ENCODE measurements at regions not wholly inside any gene's neighbourhood (a gene's known extent, or its start where the extent isn't known, plus 50 kb on each side); places are given as distances from the start of the nearest gene placed in this dataset.
"Not testable (repeated sequence)": the region's sequence is repeated elsewhere in the genome, so short reads cannot be mapped to it uniquely, and the experiment has no call there.

DNA sequence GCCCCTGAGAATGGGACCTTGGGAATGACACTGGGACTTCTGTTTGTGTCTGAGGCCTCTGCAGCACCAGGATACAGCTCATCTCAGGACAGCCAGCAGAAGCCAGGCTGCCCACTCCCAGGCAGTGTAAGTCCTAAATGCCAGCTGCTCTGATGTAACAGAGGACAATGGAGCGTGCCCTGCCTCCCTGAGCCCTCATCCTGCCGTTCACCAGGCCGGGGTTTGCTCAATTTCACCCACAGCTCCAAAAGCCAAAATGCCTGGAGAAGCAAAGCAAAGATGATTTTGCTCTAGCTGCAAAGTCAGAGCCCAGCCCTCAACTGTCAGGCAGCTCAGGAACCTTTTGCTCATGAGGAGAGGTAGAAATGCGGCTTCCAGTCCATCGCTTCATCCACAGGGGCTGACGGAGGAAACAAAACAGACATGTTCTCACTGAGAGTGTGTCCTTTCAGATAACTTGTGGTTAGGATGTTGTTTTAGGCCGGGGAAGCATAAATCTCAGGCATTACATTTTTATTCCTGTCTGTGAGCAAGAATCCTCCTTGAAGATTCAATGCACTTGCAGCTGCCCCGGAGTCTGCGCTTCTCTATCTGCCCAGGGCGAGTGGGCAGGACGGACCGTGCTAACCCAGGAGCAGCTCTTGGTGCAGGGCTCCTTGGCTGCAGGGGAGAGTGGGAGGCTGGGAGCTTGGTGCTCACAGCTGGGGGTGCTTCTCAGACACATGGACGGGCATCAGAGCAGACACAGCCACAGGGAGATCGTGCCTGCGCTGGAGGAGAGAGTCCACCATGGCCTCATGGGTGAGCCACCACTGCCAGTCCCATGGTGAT is 83.2 kb upstream of the CHST15 start:
- no peak for DNase-seq

DNA sequence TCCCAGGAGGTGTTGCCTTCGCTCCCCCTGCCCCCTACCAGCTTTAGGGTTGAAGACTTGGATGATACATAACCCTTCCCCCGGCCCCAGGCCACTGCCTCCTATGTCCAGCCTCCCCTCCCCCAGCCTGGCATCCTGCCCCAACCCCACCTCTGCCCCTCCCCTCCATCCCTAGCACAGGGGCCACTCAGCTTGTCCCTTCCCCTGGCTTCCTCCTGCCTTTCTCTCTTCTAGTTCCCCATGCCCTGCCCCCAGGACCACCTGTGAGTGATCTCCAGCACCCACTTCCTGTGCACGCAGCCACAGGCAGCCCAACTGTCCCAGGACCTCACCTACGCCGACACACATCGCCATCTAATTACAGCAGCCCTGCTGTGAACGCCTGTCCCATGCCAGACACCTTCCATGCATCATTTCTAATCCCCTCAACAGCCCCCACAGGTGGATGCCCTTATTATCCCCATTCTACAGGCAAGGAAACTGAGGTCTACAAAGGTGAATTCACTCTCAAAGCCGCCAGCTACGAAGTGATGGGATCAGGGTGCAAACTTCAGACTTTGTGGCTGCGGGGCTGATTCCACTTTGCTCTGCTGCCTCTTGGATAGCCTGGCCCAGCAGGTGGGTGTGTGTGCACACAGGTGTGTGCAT is 82.4 kb upstream of the CHST15 start:
- no peak for DNase-seq

DNA sequence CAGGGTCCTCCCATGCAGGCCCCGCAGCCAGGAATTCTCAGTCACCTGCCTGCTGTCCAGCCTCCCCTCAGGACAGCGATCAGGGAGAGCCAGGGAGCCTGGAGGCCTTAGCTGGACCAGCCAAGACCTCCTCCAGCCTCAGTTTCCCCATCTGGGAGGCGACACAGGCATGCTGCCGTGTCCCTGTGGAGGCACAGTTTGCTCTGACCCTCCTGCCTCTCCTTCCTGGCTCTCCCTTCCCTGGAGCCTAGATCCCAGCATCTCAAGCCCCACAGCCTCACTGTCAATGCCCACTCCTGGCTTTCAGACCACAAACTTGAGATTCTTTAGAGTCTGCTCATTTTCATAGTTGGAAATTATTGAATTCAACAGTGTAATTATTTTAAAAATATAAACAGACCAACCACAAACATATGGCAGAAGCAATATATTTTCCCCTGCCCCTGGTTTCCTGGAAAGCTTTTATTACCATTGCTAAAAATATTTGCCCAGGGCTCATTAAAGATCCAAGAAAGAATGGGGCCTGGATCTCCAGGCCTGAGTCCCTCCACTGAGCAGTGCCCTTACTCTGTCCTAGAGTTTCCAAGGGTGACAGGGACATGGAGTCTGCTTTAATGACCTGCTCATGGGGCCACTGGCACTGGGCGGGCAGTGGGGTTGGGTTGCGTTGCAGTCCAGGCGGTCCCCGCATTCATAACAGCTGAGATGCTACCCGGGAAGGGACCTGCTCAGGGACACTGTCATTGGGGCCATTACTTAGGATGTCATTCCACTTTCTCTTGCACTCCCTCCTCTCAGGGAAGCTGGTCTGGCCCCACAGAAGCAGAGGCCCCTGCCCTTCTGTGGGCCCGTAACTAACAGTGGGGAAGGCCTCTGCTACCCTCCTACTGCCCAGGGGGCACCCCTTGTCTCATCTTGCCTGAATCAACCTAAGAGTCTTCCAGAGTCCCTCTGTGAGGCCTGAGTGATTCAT is 81.6 kb upstream of the CHST15 start:
- no peak for DNase-seq

DNA sequence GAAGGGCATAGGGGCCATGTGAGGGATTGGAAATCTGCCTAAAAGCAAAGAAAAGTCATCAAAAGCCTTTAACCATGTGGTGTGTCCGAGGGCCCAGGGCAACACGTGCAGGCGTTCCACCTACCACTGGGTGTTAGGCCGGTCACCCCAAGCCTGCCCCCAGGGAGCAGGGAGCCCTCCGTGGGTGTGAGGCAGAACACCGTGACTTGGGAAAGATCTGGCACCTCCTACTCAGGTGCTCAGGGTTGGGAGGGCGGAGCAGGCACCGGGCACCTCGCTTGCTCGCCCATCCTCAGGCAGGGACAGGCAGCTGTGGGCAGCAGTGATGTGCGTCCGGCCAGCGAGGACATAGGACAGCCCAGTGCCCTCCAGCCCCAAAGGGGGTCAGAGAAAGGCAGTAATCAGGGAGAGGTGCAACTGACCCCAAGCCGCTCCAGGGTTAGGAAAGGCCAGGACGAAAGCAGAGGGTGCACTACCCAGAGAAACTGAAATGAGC is 80.7 kb upstream of the CHST15 start:
- DNase-seq: no peak

DNA sequence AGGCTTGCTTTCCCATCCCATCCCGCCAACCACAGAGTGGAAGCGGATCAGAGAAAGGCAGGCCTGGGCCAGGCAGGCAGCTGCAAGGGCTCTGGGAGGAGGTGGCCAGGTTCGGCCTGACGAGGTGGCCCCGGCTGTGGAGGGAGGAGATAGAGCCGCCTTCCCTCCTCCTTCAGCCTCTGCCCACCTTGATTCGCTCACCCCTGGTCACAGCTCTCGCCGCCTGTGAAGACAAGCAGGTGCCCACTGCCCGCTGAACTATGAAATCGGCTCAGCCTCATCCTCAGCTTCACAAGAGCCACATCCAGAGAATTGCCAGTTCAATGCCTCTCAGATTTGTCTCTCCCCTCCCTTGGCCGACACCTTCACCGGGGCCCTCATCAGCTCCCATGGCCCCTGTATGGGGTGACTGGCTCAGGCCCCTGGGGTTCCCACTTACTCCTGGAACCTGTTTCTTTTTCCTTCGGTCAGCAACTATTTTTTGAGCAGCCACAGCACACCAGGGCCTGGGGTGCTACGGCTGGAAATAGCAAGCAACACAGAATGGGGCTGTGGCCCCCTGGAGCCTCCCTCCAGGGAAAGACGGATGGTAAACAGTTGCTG is 80.0 kb upstream of the CHST15 start:
- DNase-seq: no peak

DNA sequence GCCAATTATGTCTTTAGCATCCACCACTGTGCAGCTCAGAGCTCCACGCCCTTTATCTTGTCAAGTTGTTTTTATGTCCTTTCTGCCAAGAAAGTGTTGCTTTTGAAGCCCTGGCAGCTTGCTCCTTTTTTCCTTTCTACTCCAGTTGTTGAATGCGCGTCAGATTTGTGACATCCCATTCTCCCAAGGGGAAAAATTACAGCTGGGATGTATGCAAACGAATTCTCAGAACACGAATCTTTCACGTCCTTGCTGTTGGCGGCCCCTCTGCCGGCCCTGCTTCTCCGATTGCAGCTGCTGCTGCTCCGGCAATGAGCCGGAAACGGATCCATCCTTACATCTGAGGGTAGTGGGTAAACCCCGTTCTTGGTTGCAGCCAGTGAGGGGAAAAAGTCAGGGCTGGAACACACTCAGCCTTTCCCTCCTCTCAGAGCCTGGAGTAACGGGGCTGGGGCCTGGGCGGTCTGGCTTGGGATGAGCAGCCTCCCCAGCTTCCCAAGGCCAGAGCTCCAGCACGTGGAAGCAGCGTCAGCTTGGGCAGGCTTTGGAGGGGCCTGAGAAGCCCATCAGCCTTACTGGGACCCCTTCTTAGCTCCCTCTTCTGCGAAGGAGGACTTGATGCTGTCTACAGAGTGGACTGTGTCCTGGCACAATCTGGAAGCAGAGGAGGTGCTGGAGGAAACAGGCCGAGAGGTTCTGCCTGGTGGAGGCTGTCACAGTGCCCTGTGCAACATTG is 79.0 kb upstream of the CHST15 start:
- DNase-seq: no peak

DNA sequence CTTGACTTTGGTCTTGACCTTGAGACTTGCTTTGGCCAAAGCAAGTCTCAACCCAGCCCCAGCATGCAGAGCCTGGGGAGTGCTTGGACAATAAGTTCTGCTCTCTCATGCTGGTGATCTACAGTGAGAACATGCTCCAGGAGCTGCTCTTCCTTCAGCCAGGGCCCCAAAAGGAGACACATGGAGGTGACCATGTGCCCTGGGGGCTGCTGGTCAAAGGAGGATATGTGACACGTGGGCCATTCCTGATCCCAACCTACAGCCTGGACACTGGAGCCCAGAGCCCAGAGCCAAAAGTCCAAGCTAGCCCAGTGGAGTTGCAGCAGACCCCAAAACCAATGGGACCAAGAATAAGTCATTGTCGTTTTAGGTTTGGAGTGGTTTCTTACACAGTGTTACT is 78.2 kb upstream of the CHST15 start:
- DNase-seq: no peak

DNA sequence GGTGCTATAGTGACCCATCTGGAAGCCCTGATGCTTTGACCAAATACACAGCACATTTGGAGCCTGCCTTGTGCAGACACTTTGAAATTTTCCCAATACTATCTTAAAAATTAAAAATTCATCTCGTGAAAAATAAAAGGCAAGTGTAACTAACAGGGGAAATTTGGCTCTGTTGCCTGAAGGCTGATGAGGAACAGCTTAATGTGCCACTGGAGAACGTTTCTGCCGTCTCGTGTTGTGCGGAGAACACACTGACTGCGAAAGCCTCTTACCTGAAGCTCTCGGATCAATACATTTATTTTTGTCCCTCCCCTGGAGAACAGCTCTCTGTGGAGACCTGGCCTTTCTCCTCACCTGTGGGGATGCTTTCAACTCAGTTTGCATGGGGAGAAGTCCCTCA is 77.2 kb upstream of the CHST15 start:
- no peak for DNase-seq

DNA sequence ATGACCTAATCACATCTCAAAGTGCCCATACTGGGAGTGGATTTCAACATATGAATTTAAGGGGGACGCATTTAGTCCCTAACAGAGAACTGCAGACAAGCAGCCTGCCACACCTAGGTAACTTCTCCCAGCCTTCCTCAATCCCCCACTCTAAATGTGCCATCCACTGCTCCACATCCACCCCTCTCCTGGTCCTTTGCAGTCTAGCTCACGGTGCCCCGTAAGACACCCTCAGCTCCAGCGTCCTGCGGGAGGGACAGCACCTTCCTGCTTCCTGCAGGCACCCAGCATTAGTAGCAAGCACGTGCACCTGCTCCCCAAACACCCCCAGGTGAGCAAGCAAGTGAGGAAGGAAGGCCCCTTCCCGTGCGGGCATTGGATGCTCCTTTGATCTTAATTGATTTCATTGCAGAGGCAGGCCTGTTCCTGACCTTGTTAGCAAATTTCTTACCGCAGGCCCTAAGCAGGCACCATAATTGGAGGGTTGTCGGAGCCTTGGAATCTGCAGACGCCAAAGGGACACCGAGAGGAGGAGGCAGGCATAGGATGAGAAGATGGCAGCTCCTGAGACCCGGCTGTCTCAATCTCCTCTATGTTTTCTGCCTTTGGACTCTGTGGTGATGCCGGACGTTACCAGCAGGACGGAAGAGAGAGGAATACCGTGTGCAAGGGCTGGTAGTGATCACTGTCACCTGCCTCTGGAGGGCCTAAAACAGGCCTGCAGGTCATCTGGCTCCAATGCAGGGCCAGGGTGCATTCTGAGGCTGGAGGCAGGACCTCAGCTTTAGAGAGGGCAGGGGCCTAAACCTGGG is 75.8 kb upstream of the CHST15 start:
- no peak for DNase-seq

DNA sequence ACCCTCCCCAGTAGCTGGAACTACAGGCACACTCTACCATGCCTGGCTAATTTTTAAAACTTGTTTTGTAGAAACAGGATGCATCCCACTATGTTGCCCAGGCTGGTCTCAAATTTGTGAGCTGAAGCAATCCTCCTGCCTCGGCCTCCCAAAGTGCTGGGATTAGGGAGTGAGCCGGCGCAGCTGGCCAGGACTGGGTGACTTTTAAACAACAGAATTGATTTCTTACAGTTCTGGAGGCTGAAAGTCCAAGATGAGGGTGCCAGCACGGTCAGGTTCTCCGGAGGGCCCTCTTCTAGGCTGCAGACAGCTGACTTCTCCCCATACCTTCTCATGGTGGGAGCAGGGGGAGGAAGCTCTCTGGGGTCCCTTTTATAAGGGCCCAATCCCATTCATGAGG is 75.2 kb upstream of the CHST15 start:
- DNase-seq: no peak

DNA sequence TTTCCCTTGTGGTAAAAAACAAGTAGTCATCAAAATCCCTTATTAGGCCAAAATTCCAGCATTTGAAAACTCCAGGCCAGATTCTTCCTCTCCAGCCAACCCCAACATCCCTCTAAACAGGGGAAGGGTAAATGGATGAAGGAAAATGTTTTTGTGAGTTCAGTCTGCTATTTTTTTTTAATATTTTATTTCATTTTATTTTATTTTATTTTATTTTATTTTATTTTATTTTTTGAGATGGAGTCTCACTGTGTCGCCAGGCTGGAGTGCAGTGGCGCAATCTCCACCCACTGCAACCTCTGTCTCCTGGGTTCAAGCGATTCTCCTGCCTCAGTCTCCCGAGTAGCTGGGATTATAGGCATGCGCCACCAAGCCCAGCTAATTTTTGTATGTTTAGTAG is 74.5 kb upstream of the CHST15 start:
- DNase-seq: not testable (repeated sequence)

DNA sequence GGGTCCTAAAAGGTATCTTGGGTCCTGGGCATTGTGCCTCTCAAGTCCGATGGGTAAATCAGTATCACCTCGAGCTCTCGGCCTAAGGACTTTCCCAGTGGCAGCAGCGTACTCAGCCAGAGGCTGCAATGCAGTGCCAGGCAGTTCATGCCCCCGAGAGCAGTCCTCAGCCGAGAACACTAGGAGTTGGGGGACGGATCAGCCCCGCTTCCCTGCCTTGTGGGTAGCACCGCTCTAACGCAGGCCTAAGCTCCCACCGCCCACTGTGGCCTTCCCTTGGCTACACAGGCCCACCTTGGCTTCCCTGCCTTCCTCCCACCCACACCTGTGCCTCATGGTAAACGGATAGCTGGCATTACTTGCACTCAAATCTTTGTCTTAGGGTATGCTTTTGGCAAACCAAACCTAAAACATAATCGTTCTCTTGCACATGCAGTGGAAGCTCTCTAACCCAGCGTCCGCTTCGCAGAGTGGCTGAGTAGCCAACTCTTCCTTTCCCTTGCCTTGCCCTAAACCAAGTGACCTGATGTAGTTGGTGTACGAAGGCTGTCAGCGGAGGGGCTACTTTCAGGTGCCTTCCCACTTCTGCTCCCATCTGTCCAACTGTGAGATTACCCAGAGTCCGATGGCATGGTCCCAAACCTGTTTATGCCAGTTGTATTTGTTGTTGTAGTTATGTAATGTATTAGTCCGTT is 73.2 kb upstream of the CHST15 start:
- no peak for DNase-seq

DNA sequence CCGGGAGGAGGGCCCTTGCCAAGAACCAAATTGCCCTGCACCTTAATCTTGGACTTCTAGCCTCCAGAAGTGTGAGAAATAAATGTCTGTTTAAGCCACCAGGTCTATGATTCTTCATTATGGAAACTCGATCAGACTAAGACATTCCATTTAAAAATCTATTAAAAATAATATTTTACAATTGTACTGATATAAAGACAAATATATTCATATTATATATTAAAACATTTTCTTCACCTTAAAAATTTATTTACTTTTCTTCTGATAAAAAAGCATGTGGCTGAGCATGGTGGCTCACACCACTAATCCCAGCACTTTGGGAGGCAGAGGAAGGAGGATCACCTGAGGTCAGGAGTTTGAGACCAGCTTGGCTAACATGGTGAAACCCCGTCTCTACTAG is 72.4 kb upstream of the CHST15 start:
- DNase-seq: no peak

DNA sequence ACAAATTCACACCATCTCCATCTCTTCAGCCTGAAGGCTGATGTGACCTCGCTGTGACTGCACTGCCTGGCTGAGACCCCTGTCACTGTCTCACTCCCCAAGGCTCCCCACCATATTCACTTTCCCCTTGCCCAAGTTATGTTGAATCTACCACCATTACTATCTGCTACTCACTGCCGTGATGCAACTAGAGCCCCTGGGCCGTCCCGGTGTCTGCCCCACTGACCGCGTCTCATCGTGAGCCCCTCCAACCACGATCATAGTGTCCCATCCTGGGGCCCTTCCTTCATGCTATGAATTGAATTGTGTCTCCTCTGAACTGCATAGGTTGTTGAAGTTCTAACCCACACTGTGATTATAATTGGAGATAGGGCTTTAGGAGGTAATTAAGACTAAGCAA is 71.9 kb upstream of the CHST15 start:
- no peak for DNase-seq

DNA sequence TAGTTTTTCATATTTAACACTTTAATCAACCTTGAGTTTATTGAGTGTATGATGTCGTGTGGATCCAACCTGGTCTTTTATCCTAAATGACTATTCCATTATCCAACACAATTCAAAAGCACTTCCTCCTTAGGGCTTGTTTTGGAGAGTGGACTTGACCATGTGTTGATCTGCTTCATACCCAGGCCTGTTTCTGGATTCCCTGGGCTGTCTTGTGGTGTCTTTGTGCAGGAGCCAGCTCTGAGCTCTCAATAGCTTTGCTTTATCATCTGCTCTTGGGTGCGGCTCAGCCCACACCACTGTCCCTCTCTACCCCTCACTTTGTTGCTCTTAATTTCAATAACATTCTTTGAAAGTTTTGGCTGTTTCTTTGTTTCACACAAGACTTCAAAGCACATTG is 70.9 kb upstream of the CHST15 start:
- DNase-seq: no peak

DNA sequence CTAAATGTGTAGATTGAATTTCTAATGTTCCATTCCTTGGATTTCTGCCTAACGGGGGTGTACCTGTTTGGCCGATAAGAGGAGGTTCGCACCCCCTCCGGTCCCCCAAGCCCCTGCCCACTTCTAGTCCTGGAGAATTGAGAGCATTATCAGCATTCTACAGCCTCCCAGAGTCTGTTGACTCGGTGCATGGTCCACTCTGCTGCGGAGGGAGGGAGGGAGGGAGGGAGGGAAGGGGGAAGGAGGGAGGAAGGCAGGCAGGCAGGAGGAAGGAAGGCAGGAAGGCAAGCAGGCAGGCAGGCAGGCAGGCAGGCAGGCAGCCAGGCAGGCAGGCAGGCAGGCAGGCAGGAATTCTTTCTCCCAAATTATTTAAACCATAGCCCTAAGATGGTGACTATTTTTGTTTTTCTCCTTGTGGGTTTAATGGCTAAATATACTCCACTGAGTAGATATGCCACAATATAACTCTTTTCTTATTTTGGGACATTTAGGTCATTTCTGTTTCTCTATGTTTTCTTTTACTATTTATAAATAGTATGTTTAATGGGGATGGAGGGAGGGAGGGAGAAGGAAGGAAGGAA is 69.5 kb upstream of the CHST15 start:
- DNase-seq: no peak

DNA sequence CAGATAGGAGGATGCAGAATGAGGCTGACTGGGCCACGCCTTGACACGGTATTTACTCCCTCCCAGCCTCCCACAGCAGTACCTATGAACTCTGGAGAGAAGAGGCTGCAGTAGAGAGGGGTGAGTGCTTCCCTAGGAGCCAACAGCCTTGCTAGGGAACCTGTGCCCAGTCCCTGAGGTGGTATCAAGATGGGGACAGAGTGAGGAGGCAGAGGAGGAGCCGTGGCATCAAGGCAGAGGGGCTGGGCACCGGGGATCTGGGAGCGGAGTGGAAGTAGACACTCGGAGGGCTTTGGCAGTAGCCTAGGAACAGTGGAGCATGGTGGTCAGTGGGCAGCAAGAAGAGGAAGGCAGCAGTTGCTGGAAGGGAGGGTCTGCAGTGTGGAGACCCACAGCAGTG is 68.7 kb upstream of the CHST15 start:
- no peak for DNase-seq

DNA sequence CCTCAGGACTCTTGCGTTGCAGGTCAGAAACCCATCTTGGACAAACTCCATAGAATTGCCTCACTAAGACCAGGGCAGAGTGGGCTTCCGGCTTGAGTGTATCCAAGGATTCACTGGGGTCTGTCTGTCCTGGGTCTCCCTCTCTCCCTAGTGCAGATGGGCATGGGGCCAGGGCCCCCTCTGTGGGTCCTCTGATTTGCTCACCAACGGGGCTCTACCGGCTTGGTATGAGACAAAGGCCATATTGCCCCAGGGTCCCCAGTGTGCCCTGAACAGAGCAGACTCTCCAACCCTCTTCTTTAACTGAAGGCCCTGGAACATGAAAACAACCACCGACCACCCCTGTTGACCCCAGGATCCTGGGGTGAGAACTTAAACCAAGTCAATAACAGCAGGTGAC is 68.2 kb upstream of the CHST15 start:
- DNase-seq: no peak

DNA sequence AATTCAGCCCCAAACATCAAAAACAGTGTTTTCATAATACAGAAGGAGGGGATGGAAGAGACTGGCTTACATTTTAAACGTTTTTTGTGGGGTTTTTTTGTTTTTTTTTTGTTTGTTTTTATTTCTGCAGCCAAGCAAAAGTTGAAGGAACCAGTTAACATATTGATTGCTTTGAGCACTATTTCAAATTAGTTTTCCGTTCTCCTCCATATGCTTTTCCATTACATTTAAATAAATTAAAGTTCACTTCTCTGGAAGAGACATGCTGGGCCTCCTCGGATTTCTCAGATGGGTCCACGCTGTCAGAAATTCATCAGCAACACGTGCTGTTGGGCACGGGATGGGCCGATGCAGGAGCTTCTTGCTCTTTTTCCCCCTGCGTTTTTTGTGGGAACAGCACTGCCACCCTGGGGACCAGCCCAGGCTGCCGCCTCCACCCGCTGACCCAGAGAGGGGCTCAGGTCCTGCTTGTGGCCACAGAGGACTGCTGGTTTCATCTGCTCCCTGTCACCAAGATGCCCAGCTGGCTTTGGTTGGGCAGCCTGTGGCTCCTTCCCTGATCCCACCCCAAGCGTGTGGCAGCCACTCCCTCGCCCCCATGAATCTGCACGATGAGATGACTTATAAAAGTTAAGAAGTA is 67.7 kb upstream of the CHST15 start:
- no peak for DNase-seq

DNA sequence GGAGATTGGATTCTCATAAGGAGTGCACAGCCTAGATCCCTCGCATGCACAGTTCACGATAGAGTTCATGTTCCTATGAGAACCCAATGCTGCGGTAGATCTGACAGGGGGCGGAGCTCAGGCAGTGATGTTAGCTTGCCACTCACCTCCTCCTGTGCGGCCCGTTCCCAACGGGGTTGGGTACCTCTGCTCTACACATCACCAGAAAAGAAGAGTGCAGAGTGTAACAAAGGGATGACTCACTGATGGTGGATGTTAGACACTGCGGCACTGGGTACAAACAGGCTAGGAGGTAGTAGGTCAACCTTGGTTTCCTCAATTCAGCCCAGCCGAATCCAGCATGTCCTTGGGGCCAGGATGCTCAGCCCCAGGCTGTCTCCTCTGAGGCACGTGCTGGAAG is 66.8 kb upstream of the CHST15 start:
- DNase-seq: no peak
